ENCODE measurements at regions not wholly inside any gene's neighbourhood (a gene's known extent, or its start where the extent isn't known, plus 50 kb on each side); places are given as distances from the start of the nearest gene placed in this dataset.

DNA sequence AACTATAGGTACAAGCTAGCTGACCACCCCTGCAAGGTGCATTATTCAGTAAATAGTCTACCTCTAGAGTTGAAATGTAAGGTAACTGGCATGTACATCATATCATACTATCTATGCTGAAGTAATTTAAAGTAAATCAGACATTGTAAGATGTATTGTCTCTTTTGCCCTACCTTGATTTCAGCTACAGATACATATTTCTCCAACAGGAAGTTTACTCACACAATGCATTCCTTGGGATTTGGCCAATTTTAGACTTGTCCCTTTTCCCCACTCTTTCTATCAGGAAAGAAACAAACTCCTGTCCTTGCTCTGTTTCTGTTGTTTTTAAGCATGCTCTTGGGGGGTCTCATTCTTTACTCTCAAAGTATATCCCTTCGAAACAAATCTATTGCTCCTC lies 58.5 kb upstream of the TSLP start:
- peak; percentile 13 for DNase-seq

DNA sequence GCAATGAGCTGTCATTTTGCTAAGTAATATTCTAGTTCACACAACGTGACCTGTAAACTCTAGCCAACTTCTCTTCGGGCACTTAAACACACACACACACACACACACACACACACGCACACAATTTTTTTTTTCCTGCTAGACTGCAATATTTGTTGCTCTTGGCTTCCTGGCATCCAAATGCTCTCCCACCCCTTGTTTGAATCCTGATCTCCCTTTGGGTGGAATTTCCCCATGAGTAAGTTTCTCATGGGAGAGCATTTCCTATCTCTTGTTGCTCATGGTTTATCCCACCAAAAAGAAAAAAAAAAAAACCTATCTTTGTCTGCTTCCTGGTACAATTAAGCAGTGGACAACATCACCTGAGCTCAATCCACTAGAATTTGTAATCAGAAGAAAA lies 54.7 kb upstream of the TSLP start:
- DNase-seq, result peak; percentile 13

- DNase-seq, result peak; percentile 7
These were observed 53.8 kb upstream of the TSLP start for GRCh38 chr5:111017731-111018130.
